CD8-positive, alpha-beta memory T cell (primary cell): ENCODE measurements at regions not wholly inside any gene's neighbourhood (a gene's known extent, or its start where the extent isn't known, plus 50 kb on each side); places are given as distances from the start of the nearest gene placed in this dataset.
"Not testable (repeated sequence)": the region's sequence is repeated elsewhere in the genome, so short reads cannot be mapped to it uniquely, and the experiment has no call there.

Source experiments
- CTCF ChIA-PET: fragments of 350-600 bp; sonication (Branson Sonifier 250); formaldehyde crosslinking; loops from one replicate; lab custom pipeline; 2021; ENCODE audit warnings: antibody characterized with exemption; lab: Charles Lee
- POLR2A ChIA-PET: fragments of 350-600 bp; sonication (Branson Sonifier 250); formaldehyde crosslinking; loops from one replicate; lab custom pipeline; 2021; ENCODE audit warnings: antibody characterized with exemption; lab: Charles Lee
- DNase-seq, 5 donors: peaks; one replicate each; pipeline versions ENCODE4 v3.0.0 to v3.0.0-alpha.2; 2020 to 2022; ENCODE audit warnings: mixed read lengths in 1 of 5
- H3K27ac ChIP-seq: one replicate; pipeline ENCODE4 v1.7.0; 2013; ENCODE audit warnings: low read depth, mild to moderate bottlenecking, low read length, moderate library complexity
- H3K27me3 ChIP-seq: 2 replicates; pipeline ENCODE4 v1.7.0; 2013; ENCODE audit warnings: low read length, mild to moderate bottlenecking; ENCODE audit not compliant: insufficient read depth, poor library complexity, severe bottlenecking
- H3K36me3 ChIP-seq: 2 replicates; pipeline ENCODE4 v1.7.0; 2013; ENCODE audit warnings: mild to moderate bottlenecking, low read length, moderate library complexity; ENCODE audit not compliant: insufficient read depth
- H3K4me1 ChIP-seq: 2 replicates; pipeline ENCODE4 v1.7.0; 2013; ENCODE audit warnings: mild to moderate bottlenecking, low read length, moderate library complexity; ENCODE audit not compliant: insufficient read depth
- H3K4me3 ChIP-seq: 2 replicates; pipeline ENCODE4 v1.7.0; 2013; ENCODE audit warnings: mild to moderate bottlenecking, low read length
- H3K9me3 ChIP-seq: 2 replicates; pipeline ENCODE4 v1.7.0; 2013; ENCODE audit warnings: mild to moderate bottlenecking, low read length
- H3K27ac Mint-ChIP-seq, 8 donors: one replicate each; pipeline ENCODE4 v1.8.0; 2020 to 2021; ENCODE audit warnings: mixed read lengths in 8 of 8, mild to moderate bottlenecking in 6 of 8, inconsistent platforms in 3 of 8, moderate library complexity in 3 of 8
- H3K27me3 Mint-ChIP-seq, 2 donors: one replicate each; pipeline ENCODE4 v1.8.0; 2020 to 2021; ENCODE audit warnings: mixed read lengths in 2 of 2, mild to moderate bottlenecking in 1 of 2, moderate library complexity in 1 of 2
- H3K36me3 Mint-ChIP-seq, 3 donors: one replicate each; pipeline ENCODE4 v1.8.0; 2020 to 2021; ENCODE audit warnings: mixed read lengths in 3 of 3, inconsistent platforms in 1 of 3, mild to moderate bottlenecking in 1 of 3
- H3K4me1 Mint-ChIP-seq, 3 donors: one replicate each; pipeline ENCODE4 v1.8.0; 2020 to 2021; ENCODE audit warnings: mixed read lengths in 3 of 3, inconsistent platforms in 1 of 3, mild to moderate bottlenecking in 1 of 3
- H3K4me3 Mint-ChIP-seq, 7 donors: one replicate each; pipeline ENCODE4 v1.8.0; 2020 to 2021; ENCODE audit warnings: mixed read lengths in 7 of 7, mild to moderate bottlenecking in 6 of 7, moderate library complexity in 4 of 7, inconsistent platforms in 2 of 7
- H3K9me3 Mint-ChIP-seq, 5 donors: one replicate each; pipeline ENCODE4 v1.8.0; 2020 to 2022; ENCODE audit warnings: mixed read lengths in 5 of 5, mild to moderate bottlenecking in 3 of 5, moderate library complexity in 2 of 5, inconsistent platforms in 1 of 5

- H3K4me3 Mint-ChIP-seq, DNase-seq, H3K27me3 ChIP-seq, H3K4me3 ChIP-seq, H3K27ac Mint-ChIP-seq, H3K4me1 ChIP-seq, CTCF ChIA-PET, H3K9me3 ChIP-seq, POLR2A ChIA-PET, H3K27ac ChIP-seq, H3K27me3 Mint-ChIP-seq, H3K36me3 ChIP-seq, H3K36me3 Mint-ChIP-seq, H3K4me1 Mint-ChIP-seq, H3K9me3 Mint-ChIP-seq: not testable (repeated sequence)
These were observed 2976.1 kb upstream of the TEKT4 start for GRCh38 chr2:91895091-91895490.

DNA sequence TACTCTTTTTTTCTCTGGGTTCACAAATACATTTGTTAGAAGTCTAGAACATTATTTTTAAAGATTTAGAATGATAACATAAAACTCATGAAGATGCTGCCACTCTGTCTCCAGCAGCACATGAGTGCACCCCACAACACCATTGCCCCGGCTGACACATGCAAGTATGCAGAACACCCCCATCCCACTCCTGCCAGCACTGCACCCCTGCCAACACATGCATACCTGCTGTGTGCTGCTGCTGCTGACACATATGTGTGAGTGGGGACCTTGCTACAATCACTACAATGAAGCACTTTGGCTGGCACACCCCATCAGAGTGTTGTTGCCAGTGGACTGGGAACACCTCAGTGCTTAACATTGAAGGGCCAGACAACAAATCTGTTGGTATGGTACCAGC, 2953.6 kb upstream of the TEKT4 start:
- H3K27me3 ChIP-seq, H3K27ac ChIP-seq, H3K4me1 ChIP-seq, H3K4me3 ChIP-seq, H3K36me3 Mint-ChIP-seq, H3K4me1 Mint-ChIP-seq, DNase-seq, H3K27ac Mint-ChIP-seq, POLR2A ChIA-PET, H3K4me3 Mint-ChIP-seq, H3K36me3 ChIP-seq, CTCF ChIA-PET, H3K9me3 ChIP-seq, H3K27me3 Mint-ChIP-seq: not testable (repeated sequence)
- peaks cover 14 to 19% (median 14%) of the 10 kb centered on the region in 5 donors for H3K9me3 Mint-ChIP-seq
